ENCODE measurements at regions not wholly inside any gene's neighbourhood (a gene's known extent, or its start where the extent isn't known, plus 50 kb on each side); places are given as distances from the start of the nearest gene placed in this dataset.
"Not testable (repeated sequence)": the region's sequence is repeated elsewhere in the genome, so short reads cannot be mapped to it uniquely, and the experiment has no call there.

DNA sequence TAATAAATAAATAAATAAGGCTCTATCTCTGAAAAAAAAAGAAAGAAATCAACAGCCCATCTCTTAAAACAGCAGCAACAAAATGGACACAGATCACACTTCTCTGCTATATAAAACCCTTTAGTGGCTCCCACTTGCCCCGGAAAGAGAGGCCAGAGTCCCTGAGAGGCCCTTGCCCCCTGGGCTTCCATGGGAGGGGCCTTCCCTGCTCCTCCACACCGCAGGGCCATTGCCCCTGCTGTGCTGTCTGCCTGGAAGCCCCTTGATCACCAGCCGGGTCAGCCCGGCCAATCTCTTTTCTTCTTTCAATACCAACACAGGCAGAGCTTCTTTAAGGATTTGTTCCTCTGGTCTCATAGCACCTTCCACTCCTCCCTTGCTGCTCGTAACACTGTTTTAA is 171.1 kb downstream of the URI1 start:
- ATAC-seq (ENCODE audit: low FRiP score in 2 of 2), result no peak
- no peaks in the 10 kb centered on the region for H3K36me3 ChIP-seq
- no peaks in the 10 kb centered on the region for H3K27me3 ChIP-seq
- H3K4me3 ChIP-seq, result no peak overlapping the region
- no peaks in the 10 kb centered on the region for H3K4me1 ChIP-seq
- TF ChIP-seq, protein P1, sequence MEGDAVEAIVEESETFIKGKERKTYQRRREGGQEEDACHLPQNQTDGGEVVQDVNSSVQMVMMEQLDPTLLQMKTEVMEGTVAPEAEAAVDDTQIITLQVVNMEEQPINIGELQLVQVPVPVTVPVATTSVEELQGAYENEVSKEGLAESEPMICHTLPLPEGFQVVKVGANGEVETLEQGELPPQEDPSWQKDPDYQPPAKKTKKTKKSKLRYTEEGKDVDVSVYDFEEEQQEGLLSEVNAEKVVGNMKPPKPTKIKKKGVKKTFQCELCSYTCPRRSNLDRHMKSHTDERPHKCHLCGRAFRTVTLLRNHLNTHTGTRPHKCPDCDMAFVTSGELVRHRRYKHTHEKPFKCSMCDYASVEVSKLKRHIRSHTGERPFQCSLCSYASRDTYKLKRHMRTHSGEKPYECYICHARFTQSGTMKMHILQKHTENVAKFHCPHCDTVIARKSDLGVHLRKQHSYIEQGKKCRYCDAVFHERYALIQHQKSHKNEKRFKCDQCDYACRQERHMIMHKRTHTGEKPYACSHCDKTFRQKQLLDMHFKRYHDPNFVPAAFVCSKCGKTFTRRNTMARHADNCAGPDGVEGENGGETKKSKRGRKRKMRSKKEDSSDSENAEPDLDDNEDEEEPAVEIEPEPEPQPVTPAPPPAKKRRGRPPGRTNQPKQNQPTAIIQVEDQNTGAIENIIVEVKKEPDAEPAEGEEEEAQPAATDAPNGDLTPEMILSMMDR (IDR thresholded peaks at IDR 0.05), result no peak
- no peak for TF ChIP-seq POLR2AphosphoS5 (IDR thresholded peaks at IDR 0.05)
- no peak for TF ChIP-seq EP300 (IDR thresholded peaks at IDR 0.05)
- no peak for TF ChIP-seq POLR2A (IDR thresholded peaks at IDR 0.05)
- H3K9me3 ChIP-seq, result no peaks in the 10 kb centered on the region
- no peak for DNase-seq
- 52 to 59% methylated on average over 5 of the region's 5 CpGs for WGBS, 2 donors
- H3K27ac ChIP-seq, result no peak overlapping the region

- not testable (repeated sequence) for H3K4me1 ChIP-seq; H3K27me3 ChIP-seq; H3K27ac ChIP-seq; H3K36me3 ChIP-seq; H3K9me3 ChIP-seq; DNase-seq; ATAC-seq (ENCODE audit: low FRiP score in 2 of 2); H3K4me3 ChIP-seq
- WGBS, 2 donors, result 79 to 85% methylated on average over 5 of the region's 5 CpGs
These were observed 172.1 kb downstream of the URI1 start for GRCh38 chr19:30114095-30114494.

- WGBS, 2 donors, result 96 to 100% methylated on average over 2 of the region's 2 CpGs
- H3K4me3 ChIP-seq, result no peak overlapping the region
These were observed 173.9 kb downstream of the URI1 start for GRCh38 chr19:30115947-30116346.

DNA sequence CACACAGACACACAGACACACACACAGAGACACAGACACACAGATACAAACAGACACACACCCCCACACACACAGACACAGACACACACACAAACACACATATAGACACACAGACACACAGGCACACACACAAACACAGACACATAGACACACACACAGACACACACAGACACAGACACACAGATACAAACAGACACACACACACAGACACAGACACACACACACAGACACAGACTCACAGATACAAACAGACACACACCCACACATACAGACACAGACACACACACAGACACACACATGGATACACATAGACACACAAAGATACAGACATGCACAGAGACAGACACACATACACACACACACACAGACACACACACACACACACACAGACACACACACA is 174.5 kb downstream of the URI1 start:
- TF ChIP-seq EP300 (IDR thresholded peaks at IDR 0.05) (no peak), POLR2A (IDR thresholded peaks at IDR 0.05) (no peak), POLR2AphosphoS5 (IDR thresholded peaks at IDR 0.05) (no peak)
- TF ChIP-seq, protein P1 (IDR thresholded peaks at IDR 0.05), result no peak
- no peak overlapping the region for H3K27ac ChIP-seq
- no peaks in the 10 kb centered on the region for H3K9me3 ChIP-seq
- no peaks in the 10 kb centered on the region for H3K36me3 ChIP-seq
- ATAC-seq (ENCODE audit: low FRiP score in 2 of 2) (no peak), DNase-seq (no peak)
- H3K4me3 ChIP-seq, result no peak overlapping the region
- H3K4me1 ChIP-seq, result no peaks in the 10 kb centered on the region
- H3K27me3 ChIP-seq, result no peaks in the 10 kb centered on the region

More at GRCh38 chr19:30115947-30116346, 173.9 kb downstream of the URI1 start:
- H3K4me1 ChIP-seq, result no peaks in the 10 kb centered on the region
- TF ChIP-seq POLR2AphosphoS5 (IDR thresholded peaks at IDR 0.05), result no peak
- TF ChIP-seq EP300 (IDR thresholded peaks at IDR 0.05), result no peak
- TF ChIP-seq, protein P1 (IDR thresholded peaks at IDR 0.05), result no peak
- no peak for TF ChIP-seq POLR2A (IDR thresholded peaks at IDR 0.05)
- ATAC-seq (ENCODE audit: low FRiP score in 2 of 2) (no peak), DNase-seq (no peak)
- H3K36me3 ChIP-seq, result no peaks in the 10 kb centered on the region
- H3K27ac ChIP-seq, result no peak overlapping the region
- H3K27me3 ChIP-seq, result no peaks in the 10 kb centered on the region
- no peaks in the 10 kb centered on the region for H3K9me3 ChIP-seq

GRCh38 chr19:30116984-30117555 is 175.0 kb downstream of the URI1 start:
- H3K36me3 ChIP-seq, result no peaks in the 10 kb centered on the region
- TF ChIP-seq, protein P1 (IDR thresholded peaks at IDR 0.05), result no peak
- no peak for TF ChIP-seq POLR2AphosphoS5 (IDR thresholded peaks at IDR 0.05)
- no peak for TF ChIP-seq EP300 (IDR thresholded peaks at IDR 0.05)
- TF ChIP-seq POLR2A (IDR thresholded peaks at IDR 0.05), result no peak
- H3K27me3 ChIP-seq, result no peaks in the 10 kb centered on the region
- no peaks in the 10 kb centered on the region for H3K4me1 ChIP-seq
- DNase-seq, result no peak
- no peak overlapping the region for H3K27ac ChIP-seq
- no peak for ATAC-seq (ENCODE audit: low FRiP score in 2 of 2)
- H3K4me3 ChIP-seq, result no peak overlapping the region
- WGBS, 2 donors, result 64 to 85% methylated on average over 3 to 13 of the region's 16 CpGs
- no peaks in the 10 kb centered on the region for H3K9me3 ChIP-seq

Measured in upper lobe of left lung (tissue), 6 donors.